ENCODE measurements at regions not wholly inside any gene's neighbourhood (a gene's known extent, or its start where the extent isn't known, plus 50 kb on each side); places are given as distances from the start of the nearest gene placed in this dataset.
A peak's percentile ranks its signal among the peaks of the same experiment; 100 is the strongest.

GRCh38 chr14:21723431-21724045, 49.9 kb upstream of the OR4E1 start:
- DNase-seq (ENCODE audit: low spot score) = peak; percentile 3
- CTCF ChIA-PET = interaction anchor here (0.7 to 1.0 kb wide), 2 partner anchors 12 kb away, joined by 3 to 5 read pairs; no protein-coding TSS in a partner anchor
- no peak overlapping the region for H3K27ac ChIP-seq
- TF ChIP-seq CTCF (conservative IDR thresholded peaks at IDR 0.05; ENCODE audit: low read depth) = no peak
- POLR2A ChIA-PET (ENCODE audit: low non-redundant PET) = no interaction called here
